ENCODE measurements at regions not wholly inside any gene's neighbourhood (a gene's known extent, or its start where the extent isn't known, plus 50 kb on each side); places are given as distances from the start of the nearest gene placed in this dataset.
A peak's percentile ranks its signal among the peaks of the same experiment; 100 is the strongest.

DNA sequence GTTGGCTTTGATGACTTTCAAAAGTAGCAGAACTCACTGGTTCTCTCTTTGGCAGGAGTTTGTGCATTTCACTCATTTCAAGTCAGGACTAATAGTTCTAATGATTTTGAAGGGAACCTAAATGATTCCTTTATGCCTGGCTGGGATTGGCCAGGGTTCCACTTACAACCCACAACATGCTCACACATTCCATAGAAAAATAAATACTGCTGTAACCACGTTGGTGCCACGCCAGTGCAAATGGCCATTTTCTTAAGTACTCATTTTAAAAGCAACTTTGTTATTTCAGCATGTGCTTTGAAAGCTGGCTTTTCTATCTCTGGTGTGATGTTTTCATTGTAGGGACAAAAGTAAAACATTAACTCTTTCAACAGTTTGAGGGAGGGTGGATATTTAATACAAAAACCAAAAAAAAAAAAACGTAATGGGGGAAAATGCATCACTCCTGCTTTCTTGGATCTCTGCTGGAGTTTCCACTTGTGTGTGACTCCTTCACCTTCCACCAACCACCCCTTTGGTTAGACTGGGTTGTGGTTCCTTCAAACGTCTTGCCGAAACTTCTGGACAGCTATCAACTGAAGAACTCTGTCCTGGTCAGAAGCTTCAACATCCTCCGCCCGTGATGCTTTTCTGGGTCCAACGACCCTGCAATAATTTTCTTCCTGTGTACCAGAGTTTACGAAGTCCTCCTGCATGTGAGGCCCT lies 300.4 kb upstream of the RUNX1 start:
- Mint-ChIP-seq H3K36me3 (ENCODE audit: low read depth) (no peaks in the 10 kb centered on the region), H3K27ac (no peak overlapping the region), H3K9me3 (no peaks in the 10 kb centered on the region), H3K4me1 (ENCODE audit: low read depth) (peaks cover 29% of the 10 kb centered on the region), H3K4me3 (no peak overlapping the region), H3K27me3 (ENCODE audit: low read depth) (peaks cover 4% of the 10 kb centered on the region)
- intact Hi-C loops (cut with micrococcal nuclease) = loop anchor here (5.0 kb wide), 1 partner anchor 228 kb away; no protein-coding TSS in a partner anchor
- CTCF ChIA-PET = interaction anchor here (1.0 kb wide), 1 partner anchor 12 kb away, joined by 3 read pairs; no protein-coding TSS in a partner anchor
- no peak for DNase-seq

DNA sequence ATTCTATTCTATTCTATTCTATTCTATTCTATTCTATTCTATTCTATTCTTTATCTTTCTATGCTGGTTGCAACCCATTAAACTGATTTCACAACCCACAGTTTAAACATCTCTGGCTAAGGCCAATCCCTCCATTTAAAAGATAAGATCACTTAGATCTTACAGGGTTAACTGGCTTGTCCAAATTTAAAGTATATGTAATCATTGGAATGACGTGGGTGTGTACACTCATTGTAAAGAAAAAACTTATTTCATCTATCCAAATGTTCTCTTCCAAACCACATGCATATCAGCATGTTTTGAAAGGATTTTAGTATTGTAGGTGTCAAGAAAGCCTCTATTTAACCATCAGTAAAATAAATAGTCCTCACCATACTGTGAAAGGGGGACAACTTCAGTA lies 299.6 kb upstream of the RUNX1 start:
- intact Hi-C loops (cut with micrococcal nuclease) = loop anchor here (5.0 kb wide), 1 partner anchor 229 kb away; no protein-coding TSS in a partner anchor
- Mint-ChIP-seq H3K4me3 (no peak overlapping the region), H3K36me3 (ENCODE audit: low read depth) (no peaks in the 10 kb centered on the region), H3K27ac (no peak overlapping the region), H3K4me1 (ENCODE audit: low read depth) (peaks cover 37% of the 10 kb centered on the region), H3K9me3 (no peaks in the 10 kb centered on the region), H3K27me3 (ENCODE audit: low read depth) (peaks cover 4% of the 10 kb centered on the region)
- no peak for DNase-seq
- CTCF ChIA-PET = interaction anchor here (0.7 kb wide), 1 partner anchor 29 kb away, joined by 3 read pairs; no protein-coding TSS in a partner anchor

DNA sequence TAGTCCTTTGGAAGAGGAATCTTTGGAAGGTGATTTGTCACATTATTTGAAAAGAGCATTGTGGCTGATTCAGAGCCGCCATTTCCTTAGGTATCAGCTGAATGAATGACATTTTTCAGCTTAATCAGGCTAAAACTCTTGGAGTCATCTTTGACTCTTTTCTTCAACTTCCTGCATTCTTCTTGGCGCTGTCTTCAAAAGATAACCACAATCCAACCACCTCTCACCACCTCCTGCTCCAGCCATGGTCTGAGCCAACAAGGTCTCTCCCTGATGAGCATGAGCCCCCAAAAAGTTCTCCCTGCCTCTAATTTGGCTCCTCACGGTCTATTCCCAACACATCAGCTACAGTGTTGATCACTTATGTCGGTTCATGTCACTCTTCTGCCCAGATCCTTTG lies 297.6 kb upstream of the RUNX1 start:
- Mint-ChIP-seq H3K36me3 (ENCODE audit: low read depth) (no peaks in the 10 kb centered on the region), H3K9me3 (no peaks in the 10 kb centered on the region), H3K4me3 (no peak overlapping the region), H3K27me3 (ENCODE audit: low read depth) (peaks cover 4% of the 10 kb centered on the region), H3K4me1 (ENCODE audit: low read depth) (peaks cover 48% of the 10 kb centered on the region), H3K27ac (no peak overlapping the region)
- CTCF ChIA-PET = no interaction called here
- no peak for DNase-seq
- intact Hi-C loops (cut with micrococcal nuclease) = loop anchor here (5.0 kb wide), 1 partner anchor 231 kb away; no protein-coding TSS in a partner anchor

DNA sequence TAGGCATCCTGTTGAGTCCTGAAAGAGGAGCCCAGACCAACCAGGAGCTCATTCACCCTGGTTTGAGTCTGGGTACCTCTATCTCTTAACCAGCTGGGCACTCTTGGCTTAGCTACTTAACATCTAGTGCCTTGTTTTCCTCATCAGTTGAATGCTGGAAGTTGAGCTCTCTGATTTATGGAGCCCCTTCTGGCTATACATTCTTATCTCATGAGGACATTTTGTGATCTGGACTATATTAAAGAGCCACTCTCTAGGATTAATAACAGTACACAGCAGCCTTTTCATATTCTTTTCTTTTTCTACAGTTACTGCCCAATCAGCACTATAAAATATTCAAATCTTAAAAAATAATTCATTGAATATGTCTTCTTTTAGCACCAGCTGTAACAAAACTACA lies 296.9 kb upstream of the RUNX1 start:
- intact Hi-C loops (cut with micrococcal nuclease) = loop anchor here (5.0 kb wide), 1 partner anchor 231 kb away; no protein-coding TSS in a partner anchor
- peaks cover 44% of the 10 kb centered on the region for H3K4me1 Mint-ChIP-seq (ENCODE audit: low read depth)
- CTCF ChIA-PET = interaction anchor here (1.0 kb wide), 1 partner anchor 54 kb away, joined by 3 read pairs; no protein-coding TSS in a partner anchor

DNA sequence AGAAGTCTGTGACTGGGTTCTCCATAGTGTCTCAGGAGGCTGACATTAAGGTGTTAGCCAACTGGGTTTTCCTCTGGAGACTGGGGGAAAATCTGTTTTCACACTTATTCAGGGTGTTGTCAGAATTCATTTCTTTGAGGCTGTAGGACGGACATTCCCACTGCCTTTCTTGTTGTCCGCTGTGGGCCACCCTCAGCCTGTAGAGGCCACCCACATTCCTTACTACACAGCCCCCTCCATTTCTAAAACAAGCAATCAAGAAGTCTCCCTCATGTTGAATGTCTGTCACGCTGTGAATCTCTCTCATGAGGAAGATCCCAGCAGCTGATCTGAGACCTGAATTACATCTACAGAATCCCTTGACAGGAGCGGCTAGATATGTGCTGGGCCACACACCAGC lies 295.5 kb upstream of the RUNX1 start:
- intact Hi-C loops (cut with micrococcal nuclease) = loop anchor here (5.0 kb wide), 2 partner anchors 183 to 357 kb away; no protein-coding TSS in a partner anchor
- Mint-ChIP-seq H3K4me3 (no peak overlapping the region), H3K9me3 (no peaks in the 10 kb centered on the region), H3K27ac (peak overlapping the region; percentile 93), H3K4me1 (ENCODE audit: low read depth) (peaks cover 40% of the 10 kb centered on the region), H3K27me3 (ENCODE audit: low read depth) (peaks cover 4% of the 10 kb centered on the region), H3K36me3 (ENCODE audit: low read depth) (no peaks in the 10 kb centered on the region)
- no peak for DNase-seq
- CTCF ChIA-PET = no interaction called here

More for the DNA sequence above, 296.9 kb upstream of the RUNX1 start:
- Mint-ChIP-seq H3K4me3 (no peak overlapping the region), H3K36me3 (ENCODE audit: low read depth) (no peaks in the 10 kb centered on the region), H3K27me3 (ENCODE audit: low read depth) (peaks cover 4% of the 10 kb centered on the region), H3K9me3 (no peaks in the 10 kb centered on the region), H3K27ac (no peak overlapping the region)
- no peak for DNase-seq

DNA sequence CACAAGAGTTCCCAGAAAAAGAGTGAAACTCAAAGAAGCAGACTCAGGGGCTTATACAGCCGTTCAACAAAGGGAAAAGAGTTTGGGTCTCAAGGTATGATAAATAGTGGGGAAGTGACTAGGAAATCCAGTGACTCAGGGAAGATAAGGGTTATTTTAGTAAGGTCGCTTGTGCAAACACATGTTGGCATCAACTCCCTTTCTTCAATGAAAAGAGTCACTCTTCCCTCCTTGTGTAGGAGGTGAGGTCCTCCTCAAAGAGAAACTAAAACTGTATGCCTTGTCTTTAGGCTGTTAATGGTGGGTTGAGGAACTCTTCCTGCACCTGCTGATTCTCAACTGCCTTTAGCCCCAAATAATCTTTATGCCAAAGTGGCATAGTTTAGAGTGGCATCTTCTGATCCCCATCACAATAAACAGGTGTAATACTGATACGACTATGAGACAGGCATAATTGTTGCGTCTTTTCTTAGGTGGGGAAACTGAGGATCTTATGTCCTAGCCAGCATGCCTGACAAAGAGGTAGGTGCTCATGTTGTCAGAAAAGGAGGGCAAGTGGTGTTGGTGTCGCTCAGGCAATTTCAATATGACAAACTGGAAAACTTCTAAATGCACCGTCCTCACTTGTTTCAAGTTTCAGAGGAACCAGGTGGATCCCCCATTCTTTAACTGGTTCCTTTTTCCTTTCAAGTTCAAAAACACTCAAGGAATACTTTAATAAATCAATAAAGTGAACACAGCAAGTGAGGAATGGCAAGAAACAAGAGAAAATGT lies 294.1 kb upstream of the RUNX1 start:
- peak overlapping the region; percentile 93 for H3K27ac Mint-ChIP-seq
- DNase-seq = peak; percentile 39
- H3K27me3 Mint-ChIP-seq (ENCODE audit: low read depth) = peaks cover 4% of the 10 kb centered on the region
- H3K9me3 Mint-ChIP-seq = peaks cover 2% of the 10 kb centered on the region
- H3K4me3 Mint-ChIP-seq = peak overlapping the region; percentile 48
- intact Hi-C loops (cut with micrococcal nuclease) = loop anchor here (1.0 to 5.0 kb wide), 13 partner anchors 8 to 536 kb away; no protein-coding TSS in a partner anchor
- CTCF ChIA-PET = no interaction called here
- peaks cover 42% of the 10 kb centered on the region for H3K4me1 Mint-ChIP-seq (ENCODE audit: low read depth)
- H3K36me3 Mint-ChIP-seq (ENCODE audit: low read depth) = no peaks in the 10 kb centered on the region

DNA sequence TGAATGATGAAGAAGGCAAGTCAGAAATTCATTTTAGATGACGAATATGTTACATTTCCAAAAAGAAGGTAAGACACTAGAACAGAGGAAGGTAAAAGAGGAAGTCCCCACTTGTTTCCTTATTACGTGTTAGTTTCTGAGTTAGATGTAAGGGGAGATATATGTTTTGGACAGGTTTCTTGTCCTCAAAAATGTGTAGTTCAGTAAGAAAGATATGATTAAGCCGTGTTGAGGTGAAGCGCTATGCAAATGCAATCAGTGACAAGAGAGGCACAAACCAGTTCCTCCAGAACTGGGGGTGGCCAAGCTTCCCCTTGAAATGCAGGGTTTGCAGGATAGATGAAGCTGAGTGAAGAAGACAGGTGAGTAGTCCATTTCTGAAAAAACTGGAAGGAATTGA lies 293.3 kb upstream of the RUNX1 start:
- CTCF ChIA-PET = interaction anchor here (0.7 kb wide), 1 partner anchor 292 kb away, joined by 3 read pairs; no protein-coding TSS in a partner anchor
- Mint-ChIP-seq H3K27me3 (ENCODE audit: low read depth) (peaks cover 4% of the 10 kb centered on the region), H3K4me1 (ENCODE audit: low read depth) (peaks cover 42% of the 10 kb centered on the region), H3K4me3 (peak overlapping the region; percentile 39), H3K9me3 (peaks cover 3% of the 10 kb centered on the region), H3K27ac (peak overlapping the region; percentile 93), H3K36me3 (ENCODE audit: low read depth) (no peaks in the 10 kb centered on the region)
- intact Hi-C loops (cut with micrococcal nuclease) = loop anchor here (1.0 to 5.0 kb wide), 10 partner anchors 16 to 536 kb away; no protein-coding TSS in a partner anchor
- DNase-seq = peak; percentile 68

DNA sequence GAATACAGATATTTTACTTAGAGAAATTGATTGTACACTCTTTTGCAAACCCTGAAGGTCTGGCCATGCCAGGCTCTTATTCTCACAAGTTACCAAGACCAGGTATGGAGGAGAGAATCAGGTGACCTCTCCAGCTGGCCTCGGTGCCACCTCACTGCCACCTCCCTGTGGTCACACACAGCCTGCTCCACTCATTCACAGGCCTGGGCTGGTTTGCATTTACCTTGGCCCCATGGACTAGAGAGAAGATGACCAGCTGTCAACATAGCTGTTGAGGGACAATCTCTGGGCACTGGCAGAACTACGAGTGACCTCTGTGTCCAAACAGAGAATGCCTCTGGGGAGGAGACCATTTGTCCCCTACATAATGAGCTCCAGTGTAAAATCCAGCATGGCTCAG lies 291.2 kb upstream of the RUNX1 start:
- Mint-ChIP-seq H3K27me3 (ENCODE audit: low read depth) (no peaks in the 10 kb centered on the region), H3K27ac (no peak overlapping the region), H3K9me3 (peaks cover 3% of the 10 kb centered on the region), H3K4me1 (ENCODE audit: low read depth) (peaks cover 56% of the 10 kb centered on the region), H3K4me3 (no peak overlapping the region), H3K36me3 (ENCODE audit: low read depth) (no peaks in the 10 kb centered on the region)
- DNase-seq = peak; percentile 19
- intact Hi-C loops (cut with micrococcal nuclease) = loop anchor here (5.0 kb wide), 2 partner anchors 187 to 353 kb away; no protein-coding TSS in a partner anchor
- CTCF ChIA-PET = interaction anchor here (0.5 kb wide), 1 partner anchor 117 kb away, joined by 3 read pairs; no protein-coding TSS in a partner anchor

DNA sequence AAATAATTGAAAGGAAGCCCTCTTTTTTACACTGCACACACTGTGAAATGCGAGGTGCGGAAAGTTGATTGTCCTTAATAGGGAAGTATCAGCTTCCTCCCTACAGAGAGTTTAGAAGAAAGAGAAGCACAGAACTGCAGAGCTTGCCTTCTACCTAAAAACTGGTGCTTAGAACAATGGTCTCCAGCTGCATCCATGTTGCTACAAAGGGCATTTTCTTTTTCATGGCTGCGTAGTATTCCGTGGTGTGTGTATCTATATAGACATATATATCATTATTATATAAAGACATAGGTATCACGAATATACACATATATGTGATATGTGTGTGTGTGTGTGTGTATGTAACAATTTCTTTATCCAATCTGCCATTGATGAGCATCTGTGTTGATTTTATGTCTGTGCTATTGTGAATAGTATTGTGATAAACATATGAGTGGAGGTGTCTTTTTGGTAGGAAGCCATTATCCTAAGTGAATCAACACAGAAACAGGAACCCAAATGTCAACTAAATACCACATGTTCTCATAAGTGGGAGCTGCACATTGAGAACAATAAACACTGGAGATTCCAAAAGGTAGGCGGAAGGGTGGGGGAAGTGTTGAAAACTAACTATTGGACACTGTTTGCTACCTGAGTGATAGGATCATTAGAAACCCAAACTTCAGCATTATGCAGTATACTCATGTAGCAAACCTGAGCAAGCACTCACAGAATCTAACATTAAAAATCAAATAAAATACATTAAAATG lies 290.0 kb upstream of the RUNX1 start:
- Mint-ChIP-seq H3K9me3 (peaks cover 3% of the 10 kb centered on the region), H3K27me3 (ENCODE audit: low read depth) (no peaks in the 10 kb centered on the region), H3K4me1 (ENCODE audit: low read depth) (peaks cover 52% of the 10 kb centered on the region), H3K27ac (no peak overlapping the region), H3K4me3 (no peak overlapping the region), H3K36me3 (ENCODE audit: low read depth) (no peaks in the 10 kb centered on the region)
- intact Hi-C loops (cut with micrococcal nuclease) = no loop called here
- CTCF ChIA-PET = interaction anchor here (0.5 to 1.3 kb wide), 3 partner anchors 12 to 62 kb away, joined by 3 to 4 read pairs (median 3); no protein-coding TSS in a partner anchor
- DNase-seq = no peak

DNA sequence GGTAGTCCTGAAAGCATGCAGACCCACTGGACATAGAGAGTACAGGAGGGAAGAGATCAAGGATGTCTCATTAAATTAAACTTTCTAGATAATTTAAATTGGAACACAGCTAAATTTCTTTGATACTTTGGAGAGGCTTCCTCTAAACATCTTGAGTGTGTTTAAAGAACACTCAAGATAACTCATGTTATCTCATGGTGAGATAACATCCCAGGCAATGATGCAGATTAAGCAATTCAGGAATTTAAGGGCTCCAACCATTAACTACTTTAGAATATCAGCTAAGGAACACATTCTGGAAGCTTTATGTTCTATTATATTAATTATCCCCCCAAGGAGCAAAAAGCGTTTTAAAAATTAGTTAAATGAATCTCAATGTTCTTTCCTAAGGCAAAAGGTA lies 289.2 kb upstream of the RUNX1 start:
- no peak overlapping the region for H3K4me3 Mint-ChIP-seq
- CTCF ChIA-PET = interaction anchor here (1.0 to 1.3 kb wide), 2 partner anchors 13 to 63 kb away, joined by 3 read pairs; no protein-coding TSS in a partner anchor
- no peak overlapping the region for H3K27ac Mint-ChIP-seq
- H3K27me3 Mint-ChIP-seq (ENCODE audit: low read depth) = no peaks in the 10 kb centered on the region
- intact Hi-C loops (cut with micrococcal nuclease) = no loop called here
- H3K4me1 Mint-ChIP-seq (ENCODE audit: low read depth) = peaks cover 45% of the 10 kb centered on the region
- no peaks in the 10 kb centered on the region for H3K36me3 Mint-ChIP-seq (ENCODE audit: low read depth)
- H3K9me3 Mint-ChIP-seq = peaks cover 3% of the 10 kb centered on the region
- no peak for DNase-seq

DNA sequence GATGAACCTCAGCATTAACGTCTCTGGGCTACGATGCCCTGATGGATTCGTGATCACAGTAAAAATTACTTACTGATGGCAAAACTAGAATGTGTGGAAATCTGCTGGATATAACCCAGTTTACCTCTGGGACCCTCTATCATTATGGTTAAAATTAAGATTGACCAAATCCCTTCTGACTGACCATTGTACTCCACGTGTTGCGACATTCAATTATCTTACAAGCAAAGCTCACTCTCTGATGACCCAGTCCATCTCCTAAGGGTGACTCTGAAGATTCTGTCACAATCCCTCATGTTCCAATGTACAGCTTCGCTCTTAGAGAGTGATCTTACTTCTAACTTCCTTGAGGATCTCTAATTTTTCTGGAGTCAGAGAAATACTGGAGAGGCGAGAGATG lies 288.5 kb upstream of the RUNX1 start:
- Mint-ChIP-seq H3K9me3 (peaks cover 3% of the 10 kb centered on the region), H3K4me3 (no peak overlapping the region), H3K36me3 (ENCODE audit: low read depth) (no peaks in the 10 kb centered on the region), H3K27me3 (ENCODE audit: low read depth) (no peaks in the 10 kb centered on the region), H3K4me1 (ENCODE audit: low read depth) (peaks cover 40% of the 10 kb centered on the region), H3K27ac (peak overlapping the region; percentile 18)
- no peak for DNase-seq
- intact Hi-C loops (cut with micrococcal nuclease) = no loop called here
- CTCF ChIA-PET = interaction anchor here (0.6 to 1.3 kb wide), 3 partner anchors 12 to 492 kb away, joined by 3 read pairs; no protein-coding TSS in a partner anchor
